Aorta (tissue), 5 donors: ENCODE measurements at regions not wholly inside any gene's neighbourhood (a gene's known extent, or its start where the extent isn't known, plus 50 kb on each side); places are given as distances from the start of the nearest gene placed in this dataset.
A peak's percentile ranks its signal among the peaks of the same experiment; 100 is the strongest.

Experiments used
- ATAC-seq: fragments of 200-7000 bp; cut with Tn5 transposase; one replicate; pipeline ENCODE4 v1.9.1; 2022; ENCODE audit warnings: moderate library complexity; ENCODE audit not compliant: low FRiP score
- DNase-seq, 2 donors: peaks; one replicate each; pipeline ENCODE4 v3.0.0-alpha.2; 2020
- H3K27ac ChIP-seq, 2 donors: one replicate each; pipeline ENCODE4 v1.5.1; 2013; ENCODE audit warnings: low read length in 2 of 2, mild to moderate bottlenecking in 2 of 2, moderate library complexity in 2 of 2, control low read depth in 1 of 2, inconsistent platforms in 1 of 2, low read depth in 1 of 2
- H3K27me3 ChIP-seq, 2 donors: one replicate each; pipeline ENCODE4 v1.6.1; 2013; ENCODE audit warnings: control low read depth in 1 of 2, low read length in 1 of 2, mild to moderate bottlenecking in 1 of 2, moderate library complexity in 1 of 2; ENCODE audit not compliant: insufficient read depth in 2 of 2, control insufficient read depth in 1 of 2
- H3K36me3 ChIP-seq, 2 donors: one replicate each; pipeline ENCODE4 v1.6.1; 2013; ENCODE audit warnings: control low read depth in 1 of 2, low read length in 1 of 2, mild to moderate bottlenecking in 1 of 2; ENCODE audit not compliant: insufficient read depth in 2 of 2, control insufficient read depth in 1 of 2
- H3K4me1 ChIP-seq, 2 donors: one replicate each; pipeline ENCODE4 v1.6.1; 2013; ENCODE audit warnings: low read length in 2 of 2, control low read depth in 1 of 2, mild to moderate bottlenecking in 1 of 2, moderate library complexity in 1 of 2; ENCODE audit not compliant: insufficient read depth in 2 of 2, control insufficient read depth in 1 of 2
- H3K4me3 ChIP-seq, 2 donors: one replicate each; pipeline ENCODE4 v1.5.1; 2013; ENCODE audit warnings: low read length in 2 of 2, control low read depth in 1 of 2, mild to moderate bottlenecking in 1 of 2
- H3K9me3 ChIP-seq: one replicate; pipeline ENCODE4 v1.6.1; 2013; ENCODE audit warnings: mild to moderate bottlenecking, low read length; ENCODE audit not compliant: control insufficient read depth
- WGBS, 2 donors: extraction: QIAGEN DNeasy Blood & Tissue Kit; methylation state at CpG; one replicate each; pipeline ENCODE4 v1.1.7; 2013; 5-methylcytosine and 5-hydroxymethylcytosine counted together
- intact Hi-C, 2 donors: fragments of 100-400 bp; cut with DNase I; formaldehyde crosslinking; loops; one replicate each; pipeline versions ENCODE4 v1.14.2 to v1.15.0; 2022
- donor health status: healthy with polysubstance abuse.
- donor health status: Bipolar disorder and iron deficiency.
- donor health status: DM: no; HTN: no; CAD: no.
- donor health status: DM: no; HTN: no; CAD: no.
- donor health status: DM: yes; HTN: yes; CAD: no.

DNA sequence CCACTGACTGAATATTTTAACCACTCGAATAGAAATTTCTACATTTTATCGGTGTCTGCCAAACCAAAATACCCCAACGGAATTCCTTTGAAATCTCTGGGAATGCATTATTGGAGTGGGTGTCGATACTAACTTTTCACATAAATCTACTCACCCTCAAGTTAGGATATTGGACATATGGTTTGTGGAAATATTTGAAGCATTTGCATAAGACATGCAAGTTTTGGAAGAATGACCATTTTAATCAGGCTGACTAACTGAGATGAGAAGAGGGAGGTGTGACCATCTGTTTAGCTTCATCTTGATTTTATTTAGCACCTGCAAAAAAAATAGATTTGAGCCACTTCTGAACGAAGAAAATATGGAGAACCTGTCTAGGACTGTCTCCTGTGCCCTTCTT, 61.2 kb downstream of the KLF6 start:
- 81% methylated on average over 5 of the region's 5 CpGs for WGBS, 2 donors
- Histone ChIP-seq H3K27me3 (no peaks in the 10 kb centered on the region), H3K36me3 (no peaks in the 10 kb centered on the region), H3K27ac (no peak overlapping the region), H3K4me1 (no peaks in the 10 kb centered on the region), H3K9me3 (no peaks in the 10 kb centered on the region), H3K4me3 (no peak overlapping the region)
- ATAC-seq (no peak), DNase-seq (no peak)
- intact Hi-C loops: no loop called here

DNA sequence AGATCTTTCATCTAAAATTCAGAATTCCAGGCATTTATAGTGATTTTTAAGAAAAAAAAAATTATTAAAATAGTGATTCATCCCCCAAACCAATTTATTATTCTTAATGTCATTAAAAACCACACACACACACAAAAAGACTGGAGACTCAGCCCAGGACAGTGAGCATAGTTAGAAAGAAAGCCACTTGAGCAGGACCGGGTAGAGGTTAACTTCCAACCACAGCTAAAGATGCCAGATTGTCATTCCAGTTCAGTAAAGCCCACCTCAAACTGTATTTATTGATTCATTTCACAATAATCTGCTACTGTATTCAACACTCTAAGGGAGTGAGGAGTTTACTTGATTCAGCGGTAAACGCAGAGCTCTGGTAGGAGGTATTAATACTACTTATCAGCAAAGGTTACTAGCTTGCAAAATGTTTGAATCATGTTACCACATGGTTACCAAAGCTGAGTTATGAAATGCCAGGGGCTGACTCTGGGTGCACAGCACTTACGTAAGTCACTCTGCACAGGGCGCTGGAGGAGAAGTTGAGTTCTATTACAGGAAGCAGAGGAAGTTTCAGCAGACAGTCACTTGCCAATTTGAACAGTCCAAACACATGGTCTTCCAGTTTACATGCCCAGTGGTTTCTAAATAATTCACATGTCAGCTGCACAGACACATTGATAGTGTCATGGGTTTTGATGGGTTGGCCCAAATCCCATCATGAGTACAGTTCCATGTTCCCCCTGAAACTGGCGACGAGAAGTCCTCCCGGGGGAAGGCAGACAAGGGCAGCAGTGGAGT, 64.6 kb downstream of the KLF6 start:
- H3K36me3 ChIP-seq: no peaks in the 10 kb centered on the region
- peak; percentile 74 for ATAC-seq
- H3K27ac ChIP-seq: no peak overlapping the region
- intact Hi-C loops: no loop called here
- DNase-seq: peak in 1 of 2 donors; percentile 80
- WGBS, 2 donors: 78 to 81% methylated on average over 8 of the region's 8 CpGs
- H3K4me3 ChIP-seq: no peak overlapping the region
- H3K9me3 ChIP-seq: no peaks in the 10 kb centered on the region
- no peaks in the 10 kb centered on the region for H3K4me1 ChIP-seq
- H3K27me3 ChIP-seq: no peaks in the 10 kb centered on the region

DNA sequence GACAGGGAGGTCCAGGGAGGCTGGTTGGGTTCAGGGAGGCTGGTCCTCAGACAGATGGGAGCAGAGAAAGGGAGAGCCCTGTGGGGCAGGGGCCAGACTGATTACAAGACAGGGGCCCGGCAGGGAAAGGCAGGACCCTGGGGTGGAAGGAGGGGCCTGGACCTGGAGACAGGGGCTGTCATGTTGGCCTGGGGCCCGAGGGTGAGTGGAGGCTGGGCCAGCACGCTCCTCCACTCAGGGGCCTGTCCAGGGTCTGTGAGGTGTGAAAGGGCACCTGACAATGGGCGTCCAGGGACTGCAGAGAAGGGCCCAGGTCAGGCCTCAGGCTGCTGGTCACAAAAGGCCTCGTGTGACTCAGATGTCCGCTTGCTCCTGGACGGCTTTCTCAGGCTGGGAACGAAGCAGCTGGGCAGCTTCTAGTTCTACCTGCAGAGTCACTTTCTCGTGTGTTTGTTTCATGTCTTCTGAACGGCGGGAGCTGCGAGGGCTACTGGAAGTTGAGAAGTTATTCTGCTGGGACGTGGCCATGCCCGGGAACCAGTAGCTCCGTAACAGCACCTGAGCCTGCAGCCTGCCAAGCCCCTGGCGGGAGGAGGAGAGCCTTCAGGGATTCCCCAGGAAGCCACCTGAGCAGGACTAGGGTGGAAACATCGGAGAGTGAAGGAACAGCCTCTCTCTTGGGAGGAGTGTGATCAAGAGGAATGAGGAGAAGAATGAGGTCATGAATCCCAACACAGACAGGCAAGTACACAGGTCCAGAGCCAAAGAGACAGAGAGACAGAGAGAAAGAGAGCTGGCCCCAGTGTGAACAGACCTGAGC, 65.8 kb downstream of the KLF6 start:
- Histone ChIP-seq H3K4me3 (no peak overlapping the region), H3K4me1 (no peaks in the 10 kb centered on the region), H3K9me3 (no peaks in the 10 kb centered on the region), H3K27ac (no peak overlapping the region), H3K27me3 (no peaks in the 10 kb centered on the region), H3K36me3 (no peaks in the 10 kb centered on the region)
- DNase-seq (no peak), ATAC-seq (no peak)
- 91 to 93% methylated on average over 17 of the region's 17 CpGs for WGBS, 2 donors
- intact Hi-C loops: no loop called here

DNA sequence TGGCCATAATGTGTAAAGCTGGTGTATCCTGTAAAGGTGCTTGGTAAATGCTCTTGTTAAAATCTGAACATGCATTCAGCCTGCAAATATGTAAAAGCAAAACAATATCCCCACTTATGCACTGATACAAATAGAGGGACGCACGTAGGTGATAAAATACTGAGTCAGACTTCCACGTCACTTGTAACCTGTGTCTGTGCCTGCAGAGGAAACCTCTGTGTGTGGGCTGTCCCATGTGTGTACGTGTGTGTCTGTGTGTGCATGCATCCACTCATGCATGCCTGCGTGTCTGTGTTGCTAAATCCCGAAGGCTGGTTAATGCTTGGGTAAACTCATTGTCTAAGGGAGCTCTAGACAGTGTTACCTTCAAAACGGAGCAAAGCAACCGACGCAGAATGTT, 68.9 kb downstream of the KLF6 start:
- Histone ChIP-seq H3K27me3 (no peaks in the 10 kb centered on the region), H3K36me3 (peaks cover 0 to under 1% of the 10 kb centered on the region in 2 donors), H3K27ac (no peak overlapping the region), H3K4me3 (no peak overlapping the region), H3K4me1 (no peaks in the 10 kb centered on the region), H3K9me3 (peaks cover 2% of the 10 kb centered on the region)
- ATAC-seq (no peak), DNase-seq (no peak)
- intact Hi-C loops: no loop called here
- WGBS, 2 donors: 90 to 91% methylated on average over 9 of the region's 9 CpGs

DNA sequence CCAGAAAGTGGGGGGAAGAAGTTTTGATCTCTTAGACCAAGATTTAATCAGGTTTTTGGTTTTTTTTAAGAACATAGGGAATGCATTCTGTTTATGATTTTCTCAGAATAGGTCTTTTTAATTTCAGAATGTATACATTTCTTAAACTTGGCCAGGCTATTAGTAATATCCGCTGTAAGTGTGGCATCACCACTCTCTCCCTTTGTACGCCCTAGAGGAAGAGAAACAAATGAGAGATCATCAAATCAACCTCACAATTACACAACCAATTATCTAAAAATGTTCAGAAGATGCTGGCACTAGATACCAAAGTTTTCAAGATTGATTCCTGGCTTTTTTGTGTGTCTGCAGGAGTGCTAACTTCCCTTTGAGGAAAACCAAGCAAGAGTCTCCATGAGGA, 70.0 kb downstream of the KLF6 start:
- Histone ChIP-seq H3K27ac (no peak overlapping the region), H3K4me1 (no peaks in the 10 kb centered on the region), H3K4me3 (no peak overlapping the region), H3K36me3 (peaks cover 0 to 2% of the 10 kb centered on the region in 2 donors), H3K9me3 (peaks cover 3% of the 10 kb centered on the region), H3K27me3 (no peaks in the 10 kb centered on the region)
- DNase-seq: no peak
- intact Hi-C loops: no loop called here
- no peak for ATAC-seq
- WGBS, 2 donors: 97% methylated on average over 2 of the region's 2 CpGs

DNA sequence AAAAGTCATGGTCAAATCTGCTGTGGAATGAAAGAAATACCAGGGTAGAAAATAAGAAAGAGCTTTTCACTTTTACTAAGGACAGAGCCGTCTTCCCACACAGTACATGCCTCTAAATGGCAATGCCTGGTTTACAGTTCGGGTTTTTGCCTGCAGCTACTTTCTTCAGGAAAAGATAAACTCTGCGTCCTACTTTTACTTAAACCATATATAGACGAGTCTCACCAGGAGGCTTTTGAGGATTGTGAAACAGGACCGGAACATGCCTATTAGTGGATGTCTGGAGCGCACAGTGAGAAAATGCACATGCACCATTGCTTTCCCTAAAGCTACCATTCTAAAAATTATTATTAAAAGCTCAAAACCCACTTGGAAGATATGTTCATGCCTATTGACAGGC, 70.5 kb downstream of the KLF6 start:
- ATAC-seq (no peak), DNase-seq (no peak)
- intact Hi-C loops: no loop called here
- Histone ChIP-seq H3K36me3 (peaks cover 0 to 2% of the 10 kb centered on the region in 2 donors), H3K4me1 (no peaks in the 10 kb centered on the region), H3K27ac (no peak overlapping the region), H3K27me3 (no peaks in the 10 kb centered on the region), H3K9me3 (peaks cover 3% of the 10 kb centered on the region), H3K4me3 (no peak overlapping the region)
- WGBS, 2 donors: 38 to 40% methylated on average over 6 of the region's 6 CpGs

DNA sequence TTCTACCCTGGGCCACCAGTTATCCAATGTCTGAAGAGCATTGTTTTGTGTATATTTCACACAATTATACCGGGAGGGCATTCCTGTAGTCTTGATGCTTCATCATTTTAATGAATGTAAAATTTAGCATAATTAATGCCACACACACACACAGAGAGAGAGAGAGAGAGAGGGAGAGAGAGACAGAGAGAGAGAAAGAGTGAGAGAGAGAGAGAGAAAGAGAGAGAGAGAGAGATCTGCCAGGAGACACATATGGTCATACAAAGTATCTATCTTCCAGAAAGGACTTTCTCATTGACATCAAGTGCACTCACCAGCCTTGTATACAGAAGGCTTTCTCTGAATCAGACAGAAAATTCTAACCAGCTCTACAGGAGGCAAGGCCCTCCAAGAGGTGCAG, 72.3 kb downstream of the KLF6 start:
- no peaks in the 10 kb centered on the region for H3K4me1 ChIP-seq
- peaks cover 0 to 2% of the 10 kb centered on the region in 2 donors for H3K36me3 ChIP-seq
- DNase-seq (no peak), ATAC-seq (no peak)
- intact Hi-C loops: no loop called here
- H3K27ac ChIP-seq: no peak overlapping the region
- H3K27me3 ChIP-seq: no peaks in the 10 kb centered on the region
- no peak overlapping the region for H3K4me3 ChIP-seq
- H3K9me3 ChIP-seq: peaks cover 3% of the 10 kb centered on the region
- 95 to 98% methylated on average over 1 of the region's 1 CpG for WGBS, 2 donors

DNA sequence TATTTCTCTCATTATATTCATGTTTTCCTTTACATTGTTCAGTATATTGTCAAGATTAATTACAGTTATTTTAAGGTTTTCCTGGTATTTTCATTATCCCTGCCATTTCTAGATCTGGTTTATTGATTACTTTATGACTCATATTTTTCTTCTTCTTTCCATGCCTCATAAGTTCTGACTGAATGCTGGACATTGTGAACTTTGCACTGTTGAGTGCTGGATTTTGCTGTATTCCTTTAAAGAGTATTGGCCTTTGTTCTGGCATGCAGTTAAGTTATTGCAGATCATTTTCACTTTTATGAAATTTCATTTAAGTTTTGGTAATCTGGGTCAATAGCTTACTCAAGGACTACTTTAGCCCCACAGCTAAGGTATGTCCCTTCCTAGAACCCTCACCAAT, 73.1 kb downstream of the KLF6 start:
- intact Hi-C loops: no loop called here
- DNase-seq: no peak
- H3K4me1 ChIP-seq: no peaks in the 10 kb centered on the region

DNA sequence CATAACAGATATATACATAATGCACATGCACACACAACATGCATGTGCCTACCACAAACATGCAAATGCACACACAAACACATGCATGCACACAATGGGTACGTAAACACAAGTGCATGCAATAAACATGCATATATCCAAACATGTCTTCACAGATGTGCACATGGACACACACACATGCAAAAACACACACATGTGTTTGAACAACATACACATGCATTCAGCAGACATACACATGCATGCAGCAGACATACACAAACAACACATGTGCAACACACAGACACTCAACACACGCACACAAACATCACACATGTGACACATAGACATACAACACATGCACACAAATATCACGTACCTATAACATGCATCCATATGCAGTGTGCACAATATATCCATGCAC, 74.2 kb downstream of the KLF6 start:
- WGBS, 2 donors: 64 to 79% methylated on average over 3 of the region's 3 CpGs
- no peak overlapping the region for H3K27ac ChIP-seq
- H3K4me3 ChIP-seq: no peak overlapping the region
- DNase-seq (no peak), ATAC-seq (no peak)
- peaks cover 0 to 2% of the 10 kb centered on the region in 2 donors for H3K36me3 ChIP-seq
- intact Hi-C loops: no loop called here
- no peaks in the 10 kb centered on the region for H3K4me1 ChIP-seq
- no peaks in the 10 kb centered on the region for H3K27me3 ChIP-seq
- peaks cover 3% of the 10 kb centered on the region for H3K9me3 ChIP-seq

More for the DNA sequence above, 73.1 kb downstream of the KLF6 start:
- peaks cover 0 to 2% of the 10 kb centered on the region in 2 donors for H3K36me3 ChIP-seq
- H3K4me3 ChIP-seq: no peak overlapping the region
- no peaks in the 10 kb centered on the region for H3K27me3 ChIP-seq
- no peak for ATAC-seq
- H3K27ac ChIP-seq: no peak overlapping the region
- peaks cover 3% of the 10 kb centered on the region for H3K9me3 ChIP-seq
